Ascending aorta (tissue), 2 donors: ENCODE measurements at regions not wholly inside any gene's neighbourhood (a gene's known extent, or its start where the extent isn't known, plus 50 kb on each side); places are given as distances from the start of the nearest gene placed in this dataset.

ENCODE experiments used
- DNase-seq, 2 donors: peaks; one replicate each; pipeline ENCODE4 v3.0.0-alpha.2; 2019; ENCODE audit warnings: low spot score in 2 of 2
- H3K27ac ChIP-seq, 2 donors: fragments of 200-600 bp; sonication (generic); one replicate each; pipeline ENCODE4 v1.5.1; 2016 to 2017; ENCODE audit warnings: mild to moderate bottlenecking in 1 of 2
- H3K27me3 ChIP-seq: fragments of 200-600 bp; sonication (generic); one replicate; pipeline ENCODE4 v1.5.1; 2017
- H3K36me3 ChIP-seq, 2 donors: fragments of 200-600 bp; sonication (generic); one replicate each; pipeline ENCODE4 v1.5.1; 2016
- H3K4me1 ChIP-seq, 2 donors: fragments of 200-600 bp; sonication (generic); one replicate each; pipeline ENCODE4 v1.5.1; 2016 to 2017; ENCODE audit warnings: mild to moderate bottlenecking in 1 of 2
- H3K4me3 ChIP-seq, 2 donors: fragments of 200-600 bp; sonication (generic); one replicate each; pipeline ENCODE4 v1.5.1; 2016 to 2017; ENCODE audit warnings: mild to moderate bottlenecking in 1 of 2
- H3K9me3 ChIP-seq, 2 donors: fragments of 200-600 bp; sonication (generic); one replicate each; pipeline ENCODE4 v1.5.1; 2016
- CTCF ChIP-seq, 3 experiments: fragments of 200-600 bp in 2 of 3; fragments of 450-650 bp in 1 of 3; sonication (generic) in 2 of 3; IDR thresholded peaks; one replicate each; pipeline ENCODE4 v1.5.1; 2016 to 2019; ENCODE audit warnings: antibody characterized with exemption in 3 of 3, mild to moderate bottlenecking in 1 of 3, moderate library complexity in 1 of 3
- intact Hi-C: fragments of 100-400 bp; cut with DNase I; formaldehyde crosslinking; loops from one replicate; pipeline ENCODE4 v1.15.1; 2023

DNA sequence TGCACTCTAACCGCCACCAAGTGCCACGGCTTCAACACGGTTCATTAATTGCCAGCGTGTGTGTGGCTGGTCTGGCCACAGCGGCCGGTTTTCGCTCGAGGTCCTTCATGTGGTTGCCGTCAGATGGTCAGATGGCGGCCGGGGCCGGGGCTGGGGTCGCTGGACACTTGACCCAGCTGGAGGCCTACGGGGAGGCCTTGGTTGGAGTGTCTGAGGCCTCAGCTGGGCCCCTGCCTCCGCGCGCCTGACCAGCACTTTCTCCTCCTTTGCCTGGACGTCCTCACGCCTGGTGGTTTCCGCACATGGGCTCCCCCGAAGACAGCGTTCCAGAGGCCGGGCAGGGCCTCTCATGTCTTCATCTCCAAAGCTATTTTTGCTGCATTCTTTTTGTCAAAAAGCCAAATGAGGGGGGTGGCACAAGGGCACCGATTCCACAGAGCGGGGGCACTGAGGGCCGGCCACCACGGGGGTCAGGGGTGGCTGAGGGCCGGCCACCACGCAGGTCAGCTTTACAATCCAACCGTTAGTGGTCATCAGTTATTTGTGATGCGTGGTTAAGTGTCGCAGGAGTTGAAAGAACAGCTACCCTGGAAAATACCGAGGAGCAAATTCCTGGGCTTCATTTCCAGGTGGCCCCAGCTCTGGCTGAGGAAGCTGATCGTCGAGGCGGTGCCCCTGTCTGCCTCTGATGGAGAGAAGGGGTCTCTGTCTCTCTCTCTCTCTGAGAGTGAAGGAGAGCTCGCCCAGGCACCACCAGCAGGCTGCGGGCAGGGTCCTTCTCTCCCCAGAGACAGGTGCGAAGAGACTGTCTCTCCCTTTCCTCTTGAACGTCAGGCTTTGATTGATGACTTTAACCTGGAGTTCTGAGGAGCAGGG lies 50.5 kb upstream of the FRMD1 start:
- DNase-seq, result peak in 1 of 2 donors; percentile 60
- Histone ChIP-seq H3K27me3 (no peaks in the 10 kb centered on the region), H3K36me3 (no peaks in the 10 kb centered on the region), H3K9me3 (no peaks in the 10 kb centered on the region), H3K4me3 (no peak overlapping the region), H3K27ac (no peak overlapping the region), H3K4me1 (peaks cover 0 to 3% of the 10 kb centered on the region in 2 donors)
- intact Hi-C loops, result no loop called here
- no peak for TF ChIP-seq CTCF (IDR thresholded peaks at IDR 0.05)

DNA sequence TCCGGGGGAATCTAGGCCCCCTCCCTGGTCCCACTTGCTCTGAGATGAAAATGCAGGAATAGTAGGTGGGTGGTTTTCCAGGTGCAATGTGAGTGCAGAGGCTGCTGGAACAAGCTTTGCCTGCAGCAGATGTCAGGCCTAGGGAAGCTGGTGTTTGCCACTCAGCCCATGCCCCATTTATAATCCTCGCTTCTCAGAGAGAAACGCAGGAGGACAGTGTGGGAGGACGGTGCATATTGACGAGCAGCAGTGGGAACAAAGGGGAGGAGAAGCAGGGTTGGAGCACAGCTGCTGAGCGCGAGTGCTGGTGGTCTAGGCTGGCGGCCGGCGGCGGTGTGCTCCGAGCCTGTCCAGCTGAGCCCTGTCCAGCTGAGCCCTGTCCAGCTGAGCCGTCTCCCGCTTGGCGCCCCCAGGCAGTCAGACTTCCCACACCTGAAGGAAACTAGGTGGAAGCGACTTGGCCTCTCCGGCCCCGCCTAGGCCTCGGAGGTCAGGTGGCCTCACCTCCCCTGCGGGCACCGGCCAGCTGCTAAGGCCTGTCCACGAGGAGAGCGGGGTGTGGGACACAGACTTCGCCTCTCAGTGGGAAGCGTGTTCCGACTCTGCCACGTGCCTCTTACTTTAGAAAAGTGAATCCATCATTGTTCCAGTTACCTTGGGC lies 49.7 kb upstream of the FRMD1 start:
- no peaks in the 10 kb centered on the region for H3K36me3 ChIP-seq
- DNase-seq, result no peak
- no peaks in the 10 kb centered on the region for H3K9me3 ChIP-seq
- H3K4me1 ChIP-seq, result peaks cover 0 to 3% of the 10 kb centered on the region in 2 donors
- H3K27me3 ChIP-seq, result no peaks in the 10 kb centered on the region
- intact Hi-C loops, result no loop called here
- H3K4me3 ChIP-seq, result no peak overlapping the region
- TF ChIP-seq CTCF (IDR thresholded peaks at IDR 0.05), result no peak
- no peak overlapping the region for H3K27ac ChIP-seq
